Kidney glomerular epithelial cell (primary cell): ENCODE measurements at regions not wholly inside any gene's neighbourhood (a gene's known extent, or its start where the extent isn't known, plus 50 kb on each side); places are given as distances from the start of the nearest gene placed in this dataset.

Experiments used
- DNase-seq: peaks from one replicate; lab custom pipeline; 2025; lab: John Stamatoyannopoulos, UW

- peak; percentile 12 for DNase-seq
These were observed 139.3 kb upstream of the ROBO2 start for GRCh38 chr3:76900596-76900995.

GRCh38 chr3:76908156-76908555, 131.7 kb upstream of the ROBO2 start:
- no peak for DNase-seq

GRCh38 chr3:76912841-76913383, 127.0 kb upstream of the ROBO2 start:
- DNase-seq = no peak

- no peak for DNase-seq
These were observed 122.5 kb upstream of the ROBO2 start for GRCh38 chr3:76917436-76917835.

GRCh38 chr3:76920511-76920910, 119.4 kb upstream of the ROBO2 start:
- no peak for DNase-seq

GRCh38 chr3:76923485-76923884, 116.4 kb upstream of the ROBO2 start:
- no peak for DNase-seq

- no peak for DNase-seq
These were observed 109.2 kb upstream of the ROBO2 start for GRCh38 chr3:76930712-76931111.

GRCh38 chr3:76933245-76933644, 106.7 kb upstream of the ROBO2 start:
- no peak for DNase-seq

GRCh38 chr3:76938962-76939361, 100.9 kb upstream of the ROBO2 start:
- DNase-seq = no peak

- no peak for DNase-seq
These were observed 99.6 kb upstream of the ROBO2 start for GRCh38 chr3:76940181-76940770.

GRCh38 chr3:76941376-76941775, 98.5 kb upstream of the ROBO2 start:
- no peak for DNase-seq

GRCh38 chr3:76942101-76942500, 97.8 kb upstream of the ROBO2 start:
- no peak for DNase-seq

GRCh38 chr3:76943058-76943457, 96.8 kb upstream of the ROBO2 start:
- peak; percentile 81 for DNase-seq

- no peak for DNase-seq
These were observed 96.2 kb upstream of the ROBO2 start for GRCh38 chr3:76943671-76944070.

- no peak for DNase-seq
These were observed 90.9 kb upstream of the ROBO2 start for GRCh38 chr3:76949033-76949432.

GRCh38 chr3:76949462-76949861, 90.4 kb upstream of the ROBO2 start:
- no peak for DNase-seq

GRCh38 chr3:76950590-76950989, 89.3 kb upstream of the ROBO2 start:
- DNase-seq = no peak

GRCh38 chr3:76954412-76954811, 85.5 kb upstream of the ROBO2 start:
- DNase-seq = no peak

GRCh38 chr3:76958274-76958673, 81.6 kb upstream of the ROBO2 start:
- DNase-seq = no peak

GRCh38 chr3:76958861-76959260, 81.0 kb upstream of the ROBO2 start:
- DNase-seq = no peak

- DNase-seq = no peak
These were observed 78.6 kb upstream of the ROBO2 start for GRCh38 chr3:76961284-76961683.

GRCh38 chr3:76965122-76965725, 74.7 kb upstream of the ROBO2 start:
- DNase-seq = no peak

- DNase-seq = no peak
These were observed 70.4 kb upstream of the ROBO2 start for GRCh38 chr3:76969471-76969870.
